ENCODE measurements at regions not wholly inside any gene's neighbourhood (a gene's known extent, or its start where the extent isn't known, plus 50 kb on each side); places are given as distances from the start of the nearest gene placed in this dataset.
"Not testable (repeated sequence)": the region's sequence is repeated elsewhere in the genome, so short reads cannot be mapped to it uniquely, and the experiment has no call there.

- no peak for DNase-seq (ENCODE audit: low spot score)
Observed at GRCh38 chr5:57940879-57941278, 458.3 kb upstream of the ACTBL2 start.

GRCh38 chr5:57940236-57940635, 457.6 kb upstream of the ACTBL2 start:
- no peak for DNase-seq (ENCODE audit: low spot score)

- DNase-seq (ENCODE audit: low spot score) = no peak
Observed at GRCh38 chr5:57939771-57940170, 457.2 kb upstream of the ACTBL2 start.

GRCh38 chr5:57939335-57939734, 456.7 kb upstream of the ACTBL2 start:
- no peak for DNase-seq (ENCODE audit: low spot score)

GRCh38 chr5:57938174-57938557, 455.6 kb upstream of the ACTBL2 start:
- DNase-seq (ENCODE audit: low spot score) = no peak

GRCh38 chr5:57937501-57938173, 455.0 kb upstream of the ACTBL2 start:
- DNase-seq (ENCODE audit: low spot score) = peak; percentile 7

- DNase-seq (ENCODE audit: low spot score) = peak; percentile 35
Observed at GRCh38 chr5:57937025-57937424, 454.4 kb upstream of the ACTBL2 start.

GRCh38 chr5:57932761-57933160, 450.1 kb upstream of the ACTBL2 start:
- no peak for DNase-seq (ENCODE audit: low spot score)

GRCh38 chr5:57931807-57932206, 449.2 kb upstream of the ACTBL2 start:
- DNase-seq (ENCODE audit: low spot score) = no peak

- no peak for DNase-seq (ENCODE audit: low spot score)
Observed at GRCh38 chr5:57931352-57931751, 448.7 kb upstream of the ACTBL2 start.

GRCh38 chr5:57929271-57929670, 446.7 kb upstream of the ACTBL2 start:
- no peak for DNase-seq (ENCODE audit: low spot score)

GRCh38 chr5:57923094-57923493, 440.5 kb upstream of the ACTBL2 start:
- DNase-seq (ENCODE audit: low spot score) = not testable (repeated sequence)

GRCh38 chr5:57917004-57917403, 434.4 kb upstream of the ACTBL2 start:
- DNase-seq (ENCODE audit: low spot score) = no peak

GRCh38 chr5:57915536-57915935, 432.9 kb upstream of the ACTBL2 start:
- no peak for DNase-seq (ENCODE audit: low spot score)

GRCh38 chr5:57911438-57911837, 428.8 kb upstream of the ACTBL2 start:
- no peak for DNase-seq (ENCODE audit: low spot score)

- no peak for DNase-seq (ENCODE audit: low spot score)
Observed at GRCh38 chr5:57906671-57907070, 424.1 kb upstream of the ACTBL2 start.

GRCh38 chr5:57903458-57903857, 420.8 kb upstream of the ACTBL2 start:
- DNase-seq (ENCODE audit: low spot score) = no peak

- no peak for DNase-seq (ENCODE audit: low spot score)
Observed at GRCh38 chr5:57902095-57902494, 419.5 kb upstream of the ACTBL2 start.

GRCh38 chr5:57900381-57900944, 417.9 kb upstream of the ACTBL2 start:
- DNase-seq (ENCODE audit: low spot score) = no peak

GRCh38 chr5:57896576-57896975, 414.0 kb upstream of the ACTBL2 start:
- no peak for DNase-seq (ENCODE audit: low spot score)

- peak; percentile 48 for DNase-seq (ENCODE audit: low spot score)
Observed at GRCh38 chr5:57895766-57896165, 413.2 kb upstream of the ACTBL2 start.

GRCh38 chr5:57893926-57894325, 411.3 kb upstream of the ACTBL2 start:
- DNase-seq (ENCODE audit: low spot score) = no peak

GRCh38 chr5:57891443-57891842, 408.8 kb upstream of the ACTBL2 start:
- DNase-seq (ENCODE audit: low spot score) = no peak

- peak; percentile 70 for DNase-seq (ENCODE audit: low spot score)
Observed at GRCh38 chr5:57889558-57889957, 406.9 kb upstream of the ACTBL2 start.

Data from GM03348 (cell line).